CD4-positive, CD25-positive, alpha-beta regulatory T cell (primary cell): ENCODE measurements at regions not wholly inside any gene's neighbourhood (a gene's known extent, or its start where the extent isn't known, plus 50 kb on each side); places are given as distances from the start of the nearest gene placed in this dataset.
"Not testable (repeated sequence)": the region's sequence is repeated elsewhere in the genome, so short reads cannot be mapped to it uniquely, and the experiment has no call there.

Source experiments
- ATAC-seq, 2 donors: fragments of 150-1000 bp; cut with Tn5 transposase; one replicate each; pipeline ENCODE4 v1.10.0; 2021; ENCODE audit warnings: low read depth in 2 of 2, moderate number of reproducible peaks in 2 of 2, moderate library complexity in 1 of 2
- DNase-seq, 3 donors: peaks; one replicate each; pipeline versions ENCODE4 v3.0.0 to v3.0.0-alpha.2; 2012 to 2022; ENCODE audit warnings: mixed read lengths in 1 of 3
- H3K27ac ChIP-seq: one replicate; pipeline ENCODE4 v1.7.0; 2013; ENCODE audit warnings: mild to moderate bottlenecking, low read length; ENCODE audit not compliant: insufficient read depth, poor library complexity, severe bottlenecking
- H3K27me3 ChIP-seq: one replicate; pipeline ENCODE4 v1.7.0; 2013; ENCODE audit warnings: low read length; ENCODE audit not compliant: control insufficient read depth, insufficient read depth
- H3K36me3 ChIP-seq: one replicate; pipeline ENCODE4 v1.7.0; 2013; ENCODE audit warnings: mild to moderate bottlenecking, low read length, moderate library complexity; ENCODE audit not compliant: control insufficient read depth, insufficient read depth
- H3K4me1 ChIP-seq: 2 replicates; pipeline ENCODE4 v1.7.0; 2013; ENCODE audit warnings: mild to moderate bottlenecking, low read length; ENCODE audit not compliant: insufficient read depth, control insufficient read depth, poor library complexity, severe bottlenecking
- H3K4me3 ChIP-seq: one replicate; pipeline ENCODE4 v1.7.0; 2013; ENCODE audit warnings: low read depth, mild to moderate bottlenecking, low read length, moderate library complexity
- H3K9me3 ChIP-seq, 2 experiments: 1 replicate in 1 of 2; 2 replicates in 1 of 2; pipeline ENCODE4 v1.7.0; 2013; ENCODE audit warnings: low read length in 2 of 2, mild to moderate bottlenecking in 1 of 2, moderate library complexity in 1 of 2; ENCODE audit not compliant: control insufficient read depth in 2 of 2
- H3K27ac Mint-ChIP-seq, 3 donors: one replicate each; pipeline ENCODE4 v1.8.0; 2020 to 2022; ENCODE audit warnings: mild to moderate bottlenecking in 3 of 3, mixed read lengths in 3 of 3, moderate library complexity in 2 of 3
- H3K27me3 Mint-ChIP-seq: one replicate; pipeline ENCODE4 v1.8.0; 2022; ENCODE audit warnings: mild to moderate bottlenecking, mixed read lengths
- H3K36me3 Mint-ChIP-seq: one replicate; pipeline ENCODE4 v1.8.0; 2020; ENCODE audit warnings: mixed read lengths
- H3K4me1 Mint-ChIP-seq, 4 donors: one replicate each; pipeline ENCODE4 v1.8.0; 2020 to 2022; ENCODE audit warnings: mixed read lengths in 4 of 4, mild to moderate bottlenecking in 1 of 4
- H3K4me3 Mint-ChIP-seq, 4 donors: one replicate each; pipeline ENCODE4 v1.8.0; 2020 to 2022; ENCODE audit warnings: mild to moderate bottlenecking in 4 of 4, mixed read lengths in 4 of 4, moderate library complexity in 3 of 4
- H3K9me3 Mint-ChIP-seq, 7 donors: one replicate each; pipeline ENCODE4 v1.8.0; 2020 to 2022; ENCODE audit warnings: mixed read lengths in 7 of 7, mild to moderate bottlenecking in 3 of 7, moderate library complexity in 2 of 7

DNA sequence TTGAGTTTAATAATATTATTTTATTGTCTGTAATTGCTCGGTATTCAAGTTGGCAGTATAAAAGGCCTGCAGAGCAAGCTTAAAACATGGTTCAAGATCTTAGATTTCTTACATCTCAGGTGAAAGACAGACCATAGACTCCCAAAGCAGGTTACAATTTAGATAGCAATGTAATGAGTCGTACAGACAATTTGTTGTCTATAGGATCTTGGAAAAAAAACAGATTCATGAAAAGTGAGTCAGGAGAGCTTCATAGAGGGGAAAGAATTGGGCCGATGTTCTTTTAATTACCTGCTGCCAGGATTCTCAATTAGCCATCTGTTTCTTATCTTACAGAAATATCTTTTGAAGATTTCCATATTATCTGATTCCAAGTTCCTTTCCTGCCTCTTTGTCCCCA is 111.5 kb upstream of the IKBKE start:
- not testable (repeated sequence) for H3K27me3 Mint-ChIP-seq, H3K27ac Mint-ChIP-seq, DNase-seq, H3K27ac ChIP-seq, H3K27me3 ChIP-seq, H3K4me3 ChIP-seq, H3K36me3 Mint-ChIP-seq, ATAC-seq, H3K9me3 Mint-ChIP-seq, H3K9me3 ChIP-seq, H3K4me3 Mint-ChIP-seq, H3K4me1 Mint-ChIP-seq, H3K4me1 ChIP-seq, H3K36me3 ChIP-seq

DNA sequence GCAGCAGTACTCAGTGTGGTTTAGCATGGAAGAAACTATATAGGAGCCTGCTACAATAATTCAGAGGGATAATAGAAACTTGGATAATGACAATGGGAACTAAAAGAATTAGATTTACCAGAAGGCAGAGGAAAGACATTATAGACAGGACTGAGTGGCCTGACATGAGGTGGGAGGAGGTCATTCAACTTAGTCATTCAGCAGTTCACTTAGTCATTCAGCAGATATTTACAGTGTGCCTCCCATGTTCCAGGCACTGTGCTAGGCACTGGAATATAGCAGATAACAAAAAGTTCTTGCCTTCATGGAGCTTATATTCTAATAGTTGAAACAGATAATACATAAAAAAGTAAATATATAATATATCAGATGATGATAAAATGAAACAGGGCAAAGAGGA is 110.9 kb upstream of the IKBKE start:
- H3K4me1 Mint-ChIP-seq, H3K27me3 Mint-ChIP-seq, H3K9me3 Mint-ChIP-seq, H3K4me3 Mint-ChIP-seq, H3K36me3 ChIP-seq, H3K4me3 ChIP-seq, H3K9me3 ChIP-seq, DNase-seq, ATAC-seq, H3K36me3 Mint-ChIP-seq, H3K4me1 ChIP-seq, H3K27ac Mint-ChIP-seq, H3K27me3 ChIP-seq, H3K27ac ChIP-seq: not testable (repeated sequence)

DNA sequence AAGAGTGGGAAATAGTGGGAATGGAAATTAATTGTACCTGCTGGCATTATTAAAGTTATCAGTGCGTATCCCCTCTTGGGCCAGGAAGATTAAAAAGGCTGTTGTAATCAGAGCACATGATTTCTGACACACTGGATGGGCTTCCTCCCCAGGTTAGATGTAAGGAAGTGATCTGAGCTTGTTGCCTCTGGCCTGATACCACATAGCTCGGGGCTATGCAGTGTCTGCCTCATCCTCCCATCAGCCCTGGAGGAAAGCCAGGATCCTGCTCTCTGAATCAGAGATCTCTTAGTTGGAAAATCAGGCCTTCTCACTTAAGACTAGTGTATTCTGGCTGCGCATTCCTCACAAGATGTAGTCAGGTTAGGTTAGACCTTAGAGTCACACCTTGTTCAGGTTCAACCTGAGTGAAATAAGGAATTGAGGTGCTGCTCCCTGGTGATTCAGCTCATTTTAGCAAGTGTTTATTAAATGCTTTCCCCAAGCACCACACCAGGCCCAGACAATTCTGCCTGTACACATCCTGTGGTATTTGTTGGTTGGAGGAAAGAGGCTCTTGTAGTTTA is 108.2 kb upstream of the IKBKE start:
- ATAC-seq, H3K27ac Mint-ChIP-seq: not testable (repeated sequence)

DNA sequence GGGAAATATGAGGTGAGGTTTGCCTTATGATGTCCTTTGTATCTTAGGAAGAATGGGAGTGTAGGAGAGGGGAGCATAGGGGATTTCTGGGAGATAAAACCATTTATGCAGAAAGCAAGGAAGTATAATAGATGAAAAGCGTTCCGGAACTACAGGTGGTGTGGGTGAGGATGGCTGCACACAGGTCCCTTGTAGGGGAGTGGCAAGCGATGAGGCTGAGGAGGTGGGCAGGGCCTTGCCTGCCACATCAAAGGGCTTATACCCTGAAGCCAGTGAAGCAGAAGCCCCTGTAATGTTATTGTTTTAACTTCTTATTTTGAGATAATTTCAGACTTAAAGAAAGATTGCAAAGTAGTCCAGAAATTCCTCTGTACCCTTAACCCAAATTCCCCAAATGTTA is 107.3 kb upstream of the IKBKE start:
- not testable (repeated sequence) for ATAC-seq

More for the DNA sequence above, 108.2 kb upstream of the IKBKE start:
- H3K9me3 Mint-ChIP-seq, H3K27ac ChIP-seq, H3K36me3 ChIP-seq, DNase-seq, H3K36me3 Mint-ChIP-seq, H3K4me1 Mint-ChIP-seq, H3K4me3 Mint-ChIP-seq, H3K4me3 ChIP-seq, H3K4me1 ChIP-seq, H3K9me3 ChIP-seq, H3K27me3 Mint-ChIP-seq, H3K27me3 ChIP-seq: not testable (repeated sequence)

DNA sequence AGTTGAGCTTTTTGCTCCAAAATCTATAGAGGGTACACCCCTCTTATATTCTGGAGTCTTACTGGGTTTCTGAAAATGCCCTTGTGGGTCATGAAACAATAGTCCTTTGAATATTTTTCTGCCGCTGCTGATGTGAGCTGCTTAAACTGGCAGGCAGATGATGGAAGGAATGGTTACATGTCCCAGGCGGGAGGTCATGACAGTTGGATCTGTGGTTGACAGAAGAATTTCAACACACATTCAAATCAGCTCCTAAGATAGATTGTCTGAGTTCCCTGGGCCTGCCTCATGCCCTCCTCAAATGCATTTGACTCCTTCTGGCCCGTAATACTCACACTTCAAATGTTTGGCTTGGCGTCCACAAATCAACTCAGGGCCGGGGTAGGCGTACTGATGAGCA is 105.0 kb upstream of the IKBKE start:
- H3K4me1 Mint-ChIP-seq, H3K4me1 ChIP-seq, H3K9me3 ChIP-seq, H3K36me3 Mint-ChIP-seq, H3K27me3 Mint-ChIP-seq, H3K27ac Mint-ChIP-seq, ATAC-seq, H3K27me3 ChIP-seq, H3K36me3 ChIP-seq, H3K9me3 Mint-ChIP-seq, H3K4me3 ChIP-seq, DNase-seq, H3K4me3 Mint-ChIP-seq, H3K27ac ChIP-seq: not testable (repeated sequence)

More for the DNA sequence above, 107.3 kb upstream of the IKBKE start:
- H3K27ac Mint-ChIP-seq, H3K27ac ChIP-seq, DNase-seq, H3K4me1 Mint-ChIP-seq, H3K9me3 ChIP-seq, H3K9me3 Mint-ChIP-seq, H3K36me3 ChIP-seq, H3K27me3 Mint-ChIP-seq, H3K36me3 Mint-ChIP-seq, H3K4me3 ChIP-seq, H3K4me1 ChIP-seq, H3K27me3 ChIP-seq: not testable (repeated sequence)
- peak overlapping the region in 1 of 4 donors; percentile 10 for H3K4me3 Mint-ChIP-seq

DNA sequence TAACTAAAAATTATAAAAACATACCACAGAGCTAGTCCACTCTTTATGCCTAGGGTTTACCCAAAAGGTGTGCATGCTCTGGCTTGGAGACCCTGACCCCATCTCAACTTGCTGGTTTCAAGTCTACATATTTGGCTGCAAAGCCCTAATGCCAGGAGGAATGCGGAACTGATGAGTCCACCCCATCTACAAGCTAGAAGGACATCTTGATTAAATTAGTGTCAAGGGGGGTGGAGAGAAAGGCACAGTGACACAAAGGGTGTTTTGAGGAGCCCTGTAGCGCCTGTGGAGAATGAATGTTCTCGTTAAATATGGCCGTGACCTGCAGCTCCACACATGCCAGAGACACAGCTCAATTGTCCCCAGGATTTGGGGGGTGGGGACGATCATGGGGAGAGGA is 104.1 kb upstream of the IKBKE start:
- not testable (repeated sequence) for H3K4me3 ChIP-seq, H3K9me3 Mint-ChIP-seq, H3K36me3 ChIP-seq, H3K4me1 ChIP-seq, H3K4me1 Mint-ChIP-seq, H3K27me3 Mint-ChIP-seq, H3K9me3 ChIP-seq, H3K27me3 ChIP-seq, DNase-seq, H3K27ac ChIP-seq, H3K27ac Mint-ChIP-seq, H3K4me3 Mint-ChIP-seq, H3K36me3 Mint-ChIP-seq, ATAC-seq

DNA sequence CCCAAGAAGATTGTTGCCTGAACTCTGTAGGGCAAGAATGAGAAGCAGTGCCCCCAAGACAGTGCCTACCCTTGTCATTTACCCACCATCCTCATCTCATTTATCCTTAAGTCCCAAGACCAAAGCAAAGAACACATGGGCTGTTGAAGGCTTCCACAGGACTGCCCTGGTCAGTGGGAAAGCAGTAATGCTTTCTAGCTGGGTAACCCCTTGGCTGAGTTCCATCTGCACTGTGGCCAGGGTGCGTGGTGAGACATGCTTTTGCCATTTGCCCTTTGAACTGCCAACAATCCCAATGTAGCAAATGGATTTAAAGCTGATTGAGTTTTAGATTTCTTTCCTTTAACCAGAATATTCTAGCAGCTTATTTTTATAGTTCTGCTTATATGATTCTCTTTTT is 103.5 kb upstream of the IKBKE start:
- not testable (repeated sequence) for H3K27ac ChIP-seq, H3K27ac Mint-ChIP-seq, ATAC-seq

DNA sequence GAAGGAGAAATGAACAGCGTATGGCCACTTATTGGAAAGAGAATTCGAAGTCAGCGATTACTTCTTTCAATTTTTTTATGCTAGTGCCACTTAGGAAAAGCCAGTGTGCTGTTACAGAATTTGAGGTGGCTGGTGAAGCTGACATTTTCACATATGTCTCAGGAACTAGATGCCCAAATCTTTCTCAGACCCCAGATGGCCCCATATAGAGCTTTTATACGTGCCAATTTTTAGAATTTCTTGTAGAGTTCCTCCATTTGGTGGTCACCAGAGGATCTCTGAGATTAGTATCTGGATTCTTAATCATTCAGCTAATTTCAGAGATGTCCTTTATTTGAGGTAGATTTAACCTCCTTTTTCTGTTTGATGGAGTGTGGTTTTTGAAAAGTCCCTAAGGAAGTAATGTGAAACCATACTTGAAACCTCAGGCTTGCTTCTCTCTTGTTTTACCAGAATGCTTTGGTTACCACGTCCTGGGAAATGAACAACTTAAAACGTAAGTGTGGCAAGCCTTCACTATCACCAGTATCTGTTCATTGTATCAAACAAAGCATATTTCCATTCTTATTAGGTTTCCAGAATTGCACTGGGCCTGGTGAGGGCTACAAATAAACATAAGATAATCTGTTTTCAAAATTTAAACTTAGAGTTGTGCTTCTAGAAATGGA is 102.2 kb upstream of the IKBKE start:
- H3K9me3 ChIP-seq, DNase-seq, H3K4me1 ChIP-seq, H3K27ac ChIP-seq, H3K4me1 Mint-ChIP-seq, H3K36me3 ChIP-seq, H3K36me3 Mint-ChIP-seq, H3K9me3 Mint-ChIP-seq, H3K27me3 ChIP-seq, H3K4me3 ChIP-seq, H3K27me3 Mint-ChIP-seq, H3K27ac Mint-ChIP-seq, ATAC-seq, H3K4me3 Mint-ChIP-seq: not testable (repeated sequence)

More for the DNA sequence above, 103.5 kb upstream of the IKBKE start:
- not testable (repeated sequence) for H3K4me1 Mint-ChIP-seq, H3K9me3 ChIP-seq, H3K27me3 Mint-ChIP-seq, H3K4me3 Mint-ChIP-seq, H3K36me3 ChIP-seq, H3K27me3 ChIP-seq, H3K4me3 ChIP-seq, H3K36me3 Mint-ChIP-seq, DNase-seq, H3K9me3 Mint-ChIP-seq, H3K4me1 ChIP-seq
